ENCODE measurements at regions not wholly inside any gene's neighbourhood (a gene's known extent, or its start where the extent isn't known, plus 50 kb on each side); places are given as distances from the start of the nearest gene placed in this dataset.

- H3K36me3 ChIP-seq (ENCODE audit: low read depth): no peaks in the 10 kb centered on the region
- DNase-seq (ENCODE audit: low spot score) (no peak), ATAC-seq (ENCODE audit: low read depth) (no peak)
- TF ChIP-seq, protein P1, sequence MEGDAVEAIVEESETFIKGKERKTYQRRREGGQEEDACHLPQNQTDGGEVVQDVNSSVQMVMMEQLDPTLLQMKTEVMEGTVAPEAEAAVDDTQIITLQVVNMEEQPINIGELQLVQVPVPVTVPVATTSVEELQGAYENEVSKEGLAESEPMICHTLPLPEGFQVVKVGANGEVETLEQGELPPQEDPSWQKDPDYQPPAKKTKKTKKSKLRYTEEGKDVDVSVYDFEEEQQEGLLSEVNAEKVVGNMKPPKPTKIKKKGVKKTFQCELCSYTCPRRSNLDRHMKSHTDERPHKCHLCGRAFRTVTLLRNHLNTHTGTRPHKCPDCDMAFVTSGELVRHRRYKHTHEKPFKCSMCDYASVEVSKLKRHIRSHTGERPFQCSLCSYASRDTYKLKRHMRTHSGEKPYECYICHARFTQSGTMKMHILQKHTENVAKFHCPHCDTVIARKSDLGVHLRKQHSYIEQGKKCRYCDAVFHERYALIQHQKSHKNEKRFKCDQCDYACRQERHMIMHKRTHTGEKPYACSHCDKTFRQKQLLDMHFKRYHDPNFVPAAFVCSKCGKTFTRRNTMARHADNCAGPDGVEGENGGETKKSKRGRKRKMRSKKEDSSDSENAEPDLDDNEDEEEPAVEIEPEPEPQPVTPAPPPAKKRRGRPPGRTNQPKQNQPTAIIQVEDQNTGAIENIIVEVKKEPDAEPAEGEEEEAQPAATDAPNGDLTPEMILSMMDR (IDR thresholded peaks at IDR 0.05; ENCODE audit: poor library complexity, severe bottlenecking): no peak
- H3K27ac ChIP-seq (ENCODE audit: poor library complexity, severe bottlenecking): no peak overlapping the region
- H3K4me1 ChIP-seq (ENCODE audit: insufficient read depth, poor library complexity, severe bottlenecking): no peaks in the 10 kb centered on the region
- no peaks in the 10 kb centered on the region for H3K9me3 ChIP-seq (ENCODE audit: severe bottlenecking)
- no peak overlapping the region for H3K4me3 ChIP-seq (ENCODE audit: severe bottlenecking)
- H3K27me3 ChIP-seq (ENCODE audit: insufficient read depth, poor library complexity, severe bottlenecking): peaks cover 14% of the 10 kb centered on the region
Observed at GRCh38 chr7:47210281-47210854, 371.5 kb downstream of the TNS3 start.

DNA sequence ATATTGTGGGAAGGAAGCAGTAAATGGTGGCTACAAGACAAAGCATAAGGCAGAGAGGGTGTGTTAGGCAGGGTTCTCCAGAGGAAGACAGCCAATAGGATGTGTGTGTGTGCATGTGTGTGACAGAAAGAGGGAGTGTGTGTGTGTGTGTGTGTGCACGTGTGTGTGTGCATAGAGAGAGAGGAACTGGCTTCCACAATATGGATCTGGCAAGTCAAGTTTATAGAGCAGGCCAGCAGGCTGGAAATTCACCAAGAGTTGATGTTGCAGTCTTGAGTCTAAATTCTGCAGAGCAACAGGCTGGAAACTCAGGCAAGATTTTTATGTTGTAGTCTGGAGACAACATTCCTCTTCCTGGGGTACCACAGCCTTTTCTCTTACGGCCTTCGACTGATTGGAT is 374.0 kb downstream of the TNS3 start:
- Histone ChIP-seq H3K27ac (ENCODE audit: poor library complexity, severe bottlenecking) (no peak overlapping the region), H3K4me3 (ENCODE audit: severe bottlenecking) (no peak overlapping the region), H3K27me3 (ENCODE audit: insufficient read depth, poor library complexity, severe bottlenecking) (peaks cover 24% of the 10 kb centered on the region), H3K36me3 (ENCODE audit: low read depth) (no peaks in the 10 kb centered on the region), H3K4me1 (ENCODE audit: insufficient read depth, poor library complexity, severe bottlenecking) (no peaks in the 10 kb centered on the region), H3K9me3 (ENCODE audit: severe bottlenecking) (no peaks in the 10 kb centered on the region)
- TF ChIP-seq, protein P1 (IDR thresholded peaks at IDR 0.05; ENCODE audit: poor library complexity, severe bottlenecking): no peak
- no peak for ATAC-seq (ENCODE audit: low read depth)
- no peak for DNase-seq (ENCODE audit: low spot score)

GRCh38 chr7:47204709-47205108 is 377.2 kb downstream of the TNS3 start:
- no peaks in the 10 kb centered on the region for H3K4me1 ChIP-seq (ENCODE audit: insufficient read depth, poor library complexity, severe bottlenecking)
- TF ChIP-seq, protein P1 (IDR thresholded peaks at IDR 0.05; ENCODE audit: poor library complexity, severe bottlenecking): no peak
- H3K36me3 ChIP-seq (ENCODE audit: low read depth): no peaks in the 10 kb centered on the region
- no peaks in the 10 kb centered on the region for H3K9me3 ChIP-seq (ENCODE audit: severe bottlenecking)
- no peak overlapping the region for H3K27ac ChIP-seq (ENCODE audit: poor library complexity, severe bottlenecking)
- no peak overlapping the region for H3K4me3 ChIP-seq (ENCODE audit: severe bottlenecking)
- DNase-seq (ENCODE audit: low spot score): no peak
- ATAC-seq (ENCODE audit: low read depth): no peak
- H3K27me3 ChIP-seq (ENCODE audit: insufficient read depth, poor library complexity, severe bottlenecking): peaks cover 19% of the 10 kb centered on the region

GRCh38 chr7:47202146-47202783 is 379.6 kb downstream of the TNS3 start:
- no peaks in the 10 kb centered on the region for H3K9me3 ChIP-seq (ENCODE audit: severe bottlenecking)

More at GRCh38 chr7:47202146-47202783, 379.6 kb downstream of the TNS3 start:
- ATAC-seq (ENCODE audit: low read depth) (no peak), DNase-seq (ENCODE audit: low spot score) (no peak)
- Histone ChIP-seq H3K4me1 (ENCODE audit: insufficient read depth, poor library complexity, severe bottlenecking) (no peaks in the 10 kb centered on the region), H3K27ac (ENCODE audit: poor library complexity, severe bottlenecking) (no peak overlapping the region), H3K36me3 (ENCODE audit: low read depth) (no peaks in the 10 kb centered on the region), H3K27me3 (ENCODE audit: insufficient read depth, poor library complexity, severe bottlenecking) (peaks cover 19% of the 10 kb centered on the region), H3K4me3 (ENCODE audit: severe bottlenecking) (no peak overlapping the region)
- TF ChIP-seq, protein P1 (IDR thresholded peaks at IDR 0.05; ENCODE audit: poor library complexity, severe bottlenecking): no peak
